Spinal cord (tissue), 9 donors: ENCODE measurements at regions not wholly inside any gene's neighbourhood (a gene's known extent, or its start where the extent isn't known, plus 50 kb on each side); places are given as distances from the start of the nearest gene placed in this dataset.

Experiments used
- DNase-seq, 6 donors: peaks; one replicate each; pipeline versions ENCODE4 v3.0.0 to v3.0.0-alpha.2; 2013 to 2015; ENCODE audit warnings: low spot score in 6 of 6, low read depth in 4 of 6
- H3K27ac ChIP-seq: one replicate; pipeline ENCODE4 v1.5.1; 2013; ENCODE audit warnings: low read depth, low read length, control low read depth
- H3K27me3 ChIP-seq: one replicate; pipeline ENCODE4 v1.6.1; 2013; ENCODE audit warnings: low read length; ENCODE audit not compliant: control insufficient read depth, insufficient read depth
- H3K36me3 ChIP-seq: one replicate; pipeline ENCODE4 v1.6.1; 2013; ENCODE audit warnings: low read length; ENCODE audit not compliant: control insufficient read depth, insufficient read depth
- H3K4me1 ChIP-seq: one replicate; pipeline ENCODE4 v1.6.1; 2013; ENCODE audit warnings: low read length; ENCODE audit not compliant: control insufficient read depth, insufficient read depth
- H3K4me3 ChIP-seq: one replicate; pipeline ENCODE4 v1.5.1; 2013; ENCODE audit warnings: low read depth, low read length, control low read depth
- H3K9me3 ChIP-seq: one replicate; pipeline ENCODE4 v1.6.1; 2013; ENCODE audit warnings: low read length; ENCODE audit not compliant: control insufficient read depth, insufficient read depth
- WGBS: methylation state at CpG from one replicate; pipeline ENCODE4 v1.1.5; 2013; ENCODE audit warnings: missing lambda C conversion rate; ENCODE audit not compliant: insufficient coverage; 5-methylcytosine and 5-hydroxymethylcytosine counted together
- donor health status: healthy.

DNA sequence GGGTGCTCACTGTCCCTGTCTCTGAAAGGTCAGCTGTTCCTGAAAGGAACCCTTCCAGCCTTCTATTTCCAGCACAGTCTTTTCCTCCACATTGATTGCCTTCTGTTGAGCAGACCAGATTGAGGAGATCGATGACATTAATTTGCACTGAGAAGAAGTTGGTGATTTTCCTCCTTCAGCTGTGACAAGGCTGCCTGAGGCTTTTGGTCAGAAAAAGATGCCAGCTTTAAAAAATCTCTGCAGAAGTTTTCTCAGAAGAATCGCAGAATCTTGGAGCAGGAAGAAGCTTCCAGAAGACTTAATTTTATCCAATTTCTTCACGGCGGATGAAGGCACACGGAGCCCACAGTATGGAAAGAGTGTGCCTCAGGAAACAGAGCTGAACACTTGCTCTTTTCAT is 112.8 kb downstream of the FAM43A start:
- Histone ChIP-seq H3K27me3 (no peaks in the 10 kb centered on the region), H3K4me1 (peaks cover 23% of the 10 kb centered on the region), H3K27ac (no peak overlapping the region), H3K36me3 (no peaks in the 10 kb centered on the region), H3K4me3 (no peak overlapping the region), H3K9me3 (peaks cover 9% of the 10 kb centered on the region)
- DNase-seq, result peak in 1 of 6 donors; percentile 52
- 93% methylated on average over 5 of the region's 5 CpGs for WGBS

DNA sequence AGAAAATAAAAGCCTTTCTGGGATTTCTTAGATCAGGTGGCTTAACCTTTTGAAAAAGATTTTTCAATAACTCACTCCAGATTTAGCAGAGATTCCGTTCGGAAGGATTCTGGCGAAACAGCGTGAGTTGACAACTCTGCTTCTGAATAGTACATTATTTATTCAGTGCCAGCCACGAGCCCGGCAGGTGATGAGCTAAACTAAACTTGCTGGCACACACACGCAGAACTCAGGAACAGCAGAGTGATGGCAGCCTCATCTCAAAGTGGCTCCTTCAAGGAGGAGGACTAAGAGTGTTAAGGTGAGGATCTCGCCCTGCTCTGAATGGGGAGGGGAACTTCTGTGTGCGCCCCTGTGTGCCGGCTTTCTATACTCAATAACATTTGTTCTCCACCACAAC is 114.3 kb downstream of the FAM43A start:
- Histone ChIP-seq H3K27ac (no peak overlapping the region), H3K36me3 (no peaks in the 10 kb centered on the region), H3K4me1 (peaks cover 23% of the 10 kb centered on the region), H3K4me3 (no peak overlapping the region), H3K27me3 (peaks cover 4% of the 10 kb centered on the region), H3K9me3 (peaks cover 9% of the 10 kb centered on the region)
- 27% methylated on average over 6 of the region's 10 CpGs for WGBS
- DNase-seq, result peak in 2 of 6 donors; percentile 42 to 62

DNA sequence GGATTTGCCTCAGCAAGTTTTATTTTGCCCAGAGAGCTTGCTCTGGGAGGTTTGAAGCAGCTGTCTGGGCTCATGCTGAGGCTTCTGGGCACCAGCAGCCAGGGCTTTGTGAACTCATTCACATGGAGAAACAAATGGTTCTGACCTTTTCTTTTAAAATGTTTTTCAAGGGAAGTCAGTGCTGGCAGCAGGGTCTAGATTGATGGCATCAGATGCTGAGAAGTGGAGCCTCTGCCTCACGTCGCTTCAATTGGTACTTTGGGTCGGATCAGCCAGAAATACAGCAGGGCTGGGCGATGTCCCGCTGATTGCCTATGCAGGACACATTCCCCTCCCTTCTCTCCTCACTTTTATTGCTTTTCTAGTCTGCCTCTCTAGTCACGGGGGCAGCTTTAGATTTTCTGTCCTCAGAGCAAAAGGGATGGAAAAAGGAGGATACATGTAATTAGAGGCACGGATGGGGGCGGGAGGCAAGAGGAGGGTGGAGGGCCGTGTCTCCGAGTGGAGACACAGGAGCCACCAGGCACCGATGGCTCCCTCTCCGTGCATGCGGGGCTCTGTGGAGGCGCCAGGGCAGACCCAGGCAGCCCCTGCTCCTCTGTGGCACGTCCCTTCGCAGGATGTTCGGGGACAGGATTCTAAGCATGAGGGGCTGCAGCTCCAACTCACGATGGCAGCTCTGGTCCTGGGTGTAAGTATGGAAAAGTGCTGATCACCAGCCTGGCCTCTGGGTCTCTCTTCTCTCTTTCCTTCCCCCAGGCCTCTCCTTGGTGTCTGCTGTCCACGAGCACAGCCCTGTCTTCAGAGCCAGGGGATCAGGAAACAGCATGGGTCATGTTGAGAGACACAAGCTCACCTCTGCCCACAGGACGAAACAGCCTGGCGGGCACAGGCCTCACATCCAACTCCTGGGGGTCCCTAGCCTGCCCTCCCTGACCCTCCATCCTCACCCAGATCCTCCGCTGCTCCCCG is 116.1 kb downstream of the FAM43A start:
- H3K9me3 ChIP-seq, result no peaks in the 10 kb centered on the region
- 33% methylated on average over 19 of the region's 23 CpGs for WGBS
- DNase-seq, result peak in 5 of 6 donors; percentile 35 to 89 (median 62)
- H3K4me3 ChIP-seq, result no peak overlapping the region
- no peak overlapping the region for H3K27ac ChIP-seq
- peaks cover 5% of the 10 kb centered on the region for H3K27me3 ChIP-seq
- peaks cover 25% of the 10 kb centered on the region for H3K4me1 ChIP-seq
- H3K36me3 ChIP-seq, result no peaks in the 10 kb centered on the region

DNA sequence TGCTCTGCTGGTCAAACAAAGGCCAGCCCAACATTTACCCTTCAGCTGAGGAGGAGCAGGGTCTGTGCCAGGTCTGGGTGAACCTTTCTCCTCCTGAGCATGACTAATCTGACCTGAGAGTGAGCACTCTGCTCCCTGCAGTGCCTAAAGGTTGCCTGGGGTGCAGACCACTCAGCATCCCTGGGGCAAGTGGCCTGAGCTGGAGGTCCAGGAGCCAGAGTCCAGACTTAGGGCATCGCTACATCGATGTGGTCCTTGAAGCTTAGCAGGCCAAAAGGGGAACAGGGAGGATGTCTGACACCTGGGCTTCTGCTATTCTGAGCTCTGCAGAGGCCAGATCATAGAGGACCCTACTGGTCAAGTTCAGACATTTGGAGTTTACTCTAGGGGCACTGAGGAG is 119.1 kb downstream of the FAM43A start:
- Histone ChIP-seq H3K27ac (no peak overlapping the region), H3K4me1 (peaks cover 29% of the 10 kb centered on the region), H3K27me3 (peaks cover 5% of the 10 kb centered on the region), H3K4me3 (no peak overlapping the region), H3K9me3 (no peaks in the 10 kb centered on the region), H3K36me3 (no peaks in the 10 kb centered on the region)
- WGBS, result 100% methylated on average over 2 of the region's 2 CpGs
- DNase-seq, result no peak

DNA sequence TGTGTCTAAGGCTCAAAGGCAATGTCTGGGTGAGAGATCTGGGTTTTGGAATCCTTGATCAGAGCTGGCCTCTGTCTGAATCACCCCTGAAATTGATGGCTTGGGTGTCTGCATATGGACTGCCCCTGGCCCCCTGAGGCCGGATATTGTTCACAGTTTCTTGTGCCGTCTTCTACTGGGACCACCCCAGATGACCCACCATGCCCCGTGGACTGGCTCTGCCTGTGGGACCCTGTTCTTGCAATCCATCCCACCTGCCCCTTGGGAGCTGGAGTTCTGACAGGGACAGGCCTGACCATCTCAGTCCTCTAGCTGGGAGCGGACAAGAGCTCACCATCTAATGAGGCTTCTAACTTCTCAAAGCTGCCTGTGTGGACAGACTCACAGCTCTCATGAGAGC is 119.9 kb downstream of the FAM43A start:
- Histone ChIP-seq H3K36me3 (no peaks in the 10 kb centered on the region), H3K4me1 (peaks cover 27% of the 10 kb centered on the region), H3K4me3 (no peak overlapping the region), H3K27me3 (peaks cover 5% of the 10 kb centered on the region), H3K27ac (no peak overlapping the region), H3K9me3 (no peaks in the 10 kb centered on the region)
- no peak for DNase-seq
- WGBS, result 93% methylated on average over 4 of the region's 4 CpGs

DNA sequence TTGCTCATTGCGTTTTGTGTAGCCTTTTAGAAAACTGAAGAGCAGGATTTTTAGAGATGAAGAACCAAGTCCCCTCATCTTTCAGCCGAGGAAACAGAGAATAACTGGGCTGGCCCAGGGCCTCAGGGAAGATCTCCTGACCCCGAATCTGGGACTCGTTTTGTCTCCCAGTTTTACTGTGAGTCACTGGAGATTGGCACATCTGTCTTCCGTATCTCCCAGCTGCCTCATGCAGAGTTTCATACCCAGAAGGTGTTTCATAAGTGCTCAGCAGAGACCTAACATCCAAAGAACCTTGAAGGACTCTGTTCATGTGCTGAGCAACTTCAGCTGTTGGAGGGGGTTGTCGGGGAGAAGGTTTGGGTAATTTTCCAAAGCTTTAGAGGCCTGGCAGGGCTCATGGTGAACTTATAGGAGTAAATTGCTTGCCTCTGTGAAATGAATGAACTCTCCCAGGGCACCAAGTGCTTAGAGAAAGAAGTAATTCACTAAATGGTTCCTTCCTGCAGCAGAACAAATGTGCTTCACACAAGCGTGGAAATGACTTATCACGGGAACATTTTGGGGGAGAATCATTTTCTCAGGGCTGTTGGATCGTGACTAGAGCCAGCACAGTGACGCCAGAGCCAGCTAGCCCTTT is 121.4 kb downstream of the FAM43A start:
- Histone ChIP-seq H3K27me3 (peaks cover 5% of the 10 kb centered on the region), H3K36me3 (no peaks in the 10 kb centered on the region), H3K4me3 (no peak overlapping the region), H3K9me3 (no peaks in the 10 kb centered on the region), H3K4me1 (peaks cover 13% of the 10 kb centered on the region), H3K27ac (no peak overlapping the region)
- 44% methylated on average over 8 of the region's 10 CpGs for WGBS
- DNase-seq, result peak in 2 of 6 donors; percentile 11 to 86

DNA sequence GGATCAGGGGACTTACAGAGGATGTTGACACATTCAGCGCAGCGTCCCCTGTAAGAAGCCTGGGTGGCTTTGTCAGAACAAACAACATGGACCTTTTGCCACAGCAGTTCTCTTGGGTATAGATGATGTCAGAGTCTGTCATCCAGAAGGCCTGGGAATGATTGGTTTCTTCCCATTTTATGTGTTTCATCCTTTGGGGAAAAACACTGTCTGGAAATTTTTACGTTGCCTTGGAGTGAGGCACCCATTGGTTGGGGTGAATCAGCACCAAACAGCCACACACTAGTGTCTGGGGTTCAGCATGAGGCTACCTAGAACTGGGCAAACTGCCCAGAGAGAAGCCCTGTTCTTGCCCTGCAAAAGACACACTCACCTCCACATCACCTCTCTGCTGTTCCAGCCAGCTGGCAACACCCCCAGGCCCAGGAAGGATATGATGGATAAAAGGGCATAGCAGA is 123.0 kb downstream of the FAM43A start:
- Histone ChIP-seq H3K4me3 (no peak overlapping the region), H3K4me1 (peaks cover 11% of the 10 kb centered on the region), H3K27ac (no peak overlapping the region), H3K27me3 (peaks cover 5% of the 10 kb centered on the region), H3K9me3 (no peaks in the 10 kb centered on the region), H3K36me3 (no peaks in the 10 kb centered on the region)
- no peak for DNase-seq
- 93% methylated on average over 3 of the region's 3 CpGs for WGBS

DNA sequence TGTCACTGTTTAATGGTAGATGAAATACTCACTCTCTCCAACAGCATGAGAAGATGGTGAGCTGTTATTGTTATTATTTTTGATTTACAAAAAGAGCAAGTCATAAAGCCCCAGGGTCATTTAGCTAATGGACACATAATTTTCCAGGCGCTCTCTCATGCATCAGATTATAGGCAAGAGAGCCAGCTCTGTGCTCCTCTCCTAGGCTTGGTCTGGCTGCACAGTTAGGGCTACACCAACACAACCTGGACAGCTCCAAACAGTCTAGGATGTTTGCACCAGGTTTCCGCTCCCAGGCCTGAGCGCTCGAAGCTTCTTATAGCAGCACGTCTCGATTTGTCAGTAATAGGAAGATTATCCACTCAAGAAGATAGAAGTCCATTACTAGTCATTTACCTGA is 123.7 kb downstream of the FAM43A start:
- H3K4me3 ChIP-seq, result no peak overlapping the region
- peaks cover 5% of the 10 kb centered on the region for H3K27me3 ChIP-seq
- no peak for DNase-seq
- H3K36me3 ChIP-seq, result no peaks in the 10 kb centered on the region
- H3K27ac ChIP-seq, result no peak overlapping the region
- H3K4me1 ChIP-seq, result peaks cover 11% of the 10 kb centered on the region
- 95% methylated on average over 2 of the region's 6 CpGs for WGBS
- H3K9me3 ChIP-seq, result no peaks in the 10 kb centered on the region

DNA sequence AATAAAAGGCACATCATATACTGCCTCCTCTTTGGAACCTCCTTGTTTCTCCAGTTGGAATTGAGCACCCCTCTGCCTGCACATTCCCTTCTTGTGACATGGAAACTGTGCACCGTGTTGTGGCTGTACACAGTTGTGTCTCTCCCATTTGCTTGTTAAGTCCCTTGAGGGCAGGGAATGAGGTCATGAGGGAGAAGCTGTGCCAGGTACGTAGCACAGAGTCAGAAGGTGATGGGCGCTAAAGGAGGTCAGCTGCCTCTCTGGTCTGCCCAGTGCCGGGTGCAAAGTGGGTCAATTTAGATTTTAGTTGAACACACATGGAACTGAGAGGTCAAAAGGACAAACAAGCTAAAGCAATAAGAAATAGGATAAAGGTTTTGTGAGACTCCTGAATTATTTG is 124.4 kb downstream of the FAM43A start:
- peaks cover 11% of the 10 kb centered on the region for H3K4me1 ChIP-seq
- WGBS, result 78% methylated on average over 4 of the region's 4 CpGs
- DNase-seq, result no peak
- H3K36me3 ChIP-seq, result no peaks in the 10 kb centered on the region
- no peak overlapping the region for H3K4me3 ChIP-seq
- H3K27ac ChIP-seq, result no peak overlapping the region
- no peaks in the 10 kb centered on the region for H3K9me3 ChIP-seq
- peaks cover 1% of the 10 kb centered on the region for H3K27me3 ChIP-seq
